Body of pancreas (tissue), 4 donors: ENCODE measurements at regions not wholly inside any gene's neighbourhood (a gene's known extent, or its start where the extent isn't known, plus 50 kb on each side); places are given as distances from the start of the nearest gene placed in this dataset.

Experiments used
- ATAC-seq: fragments of 150-250 bp; one replicate; pipeline ENCODE4 v1.9.1; 2016
- DNase-seq, 4 donors: peaks; one replicate each; pipeline ENCODE4 v3.0.0-alpha.2; 2019
- H3K27ac ChIP-seq, 4 donors: fragments of 200-600 bp; sonication (generic); 1 replicate in 3 of 4; 2 replicates in 1 of 4; pipeline versions ENCODE4 v1.5.1 to v1.6.1; 2016 to 2019; ENCODE audit warnings: mild to moderate bottlenecking in 1 of 4, mixed read lengths in 1 of 4, moderate library complexity in 1 of 4
- H3K27me3 ChIP-seq, 2 donors: fragments of 200-600 bp; sonication (generic); one replicate each; pipeline ENCODE4 v1.6.0; 2016; ENCODE audit warnings: mild to moderate bottlenecking in 1 of 2
- H3K36me3 ChIP-seq, 2 donors: fragments of 200-600 bp; sonication (generic); replicated peaks in 1 of 2; 2 replicates each; pipeline ENCODE4 v1.5.1; 2016; ENCODE audit warnings: low read depth in 2 of 2; ENCODE audit not compliant: insufficient read depth in 1 of 2
- H3K4me1 ChIP-seq: fragments of 200-600 bp; sonication (generic); one replicate; pipeline ENCODE4 v1.6.0; 2016
- H3K4me3 ChIP-seq, 2 donors: fragments of 200-600 bp; sonication (generic); 1 replicate in 1 of 2; 2 replicates in 1 of 2; pipeline ENCODE4 v1.5.1; 2016 to 2019
- H3K9me3 ChIP-seq, 3 donors: fragments of 200-600 bp; sonication (generic); 1 replicate in 2 of 3; 2 replicates in 1 of 3; pipeline ENCODE4 v1.5.1; 2016
- POLR2A ChIP-seq, 3 donors: fragments of 450-650 bp; IDR thresholded peaks; one replicate each; pipeline ENCODE4 v1.6.1; 2016; ENCODE audit warnings: antibody characterized with exemption in 3 of 3, mild to moderate bottlenecking in 2 of 3
- WGBS, 2 donors: methylation state at CpG; one replicate each; pipeline ENCODE4 v1.1.5; 2017; 5-methylcytosine and 5-hydroxymethylcytosine counted together
- intact Hi-C: fragments of 100-400 bp; cut with DNase I; formaldehyde crosslinking; loops from one replicate; pipeline ENCODE4 v1.15.1; 2023
- TF ChIP-seq, protein P1 (sequence below), 7 experiments: fragments of 450-650 bp in 4 of 7; fragments of 200-600 bp in 3 of 7; sonication (generic) in 3 of 7; IDR thresholded peaks; one replicate each; pipeline ENCODE4 v1.5.1; 2016 to 2019; ENCODE audit warnings: antibody characterized with exemption in 7 of 7

DNA sequence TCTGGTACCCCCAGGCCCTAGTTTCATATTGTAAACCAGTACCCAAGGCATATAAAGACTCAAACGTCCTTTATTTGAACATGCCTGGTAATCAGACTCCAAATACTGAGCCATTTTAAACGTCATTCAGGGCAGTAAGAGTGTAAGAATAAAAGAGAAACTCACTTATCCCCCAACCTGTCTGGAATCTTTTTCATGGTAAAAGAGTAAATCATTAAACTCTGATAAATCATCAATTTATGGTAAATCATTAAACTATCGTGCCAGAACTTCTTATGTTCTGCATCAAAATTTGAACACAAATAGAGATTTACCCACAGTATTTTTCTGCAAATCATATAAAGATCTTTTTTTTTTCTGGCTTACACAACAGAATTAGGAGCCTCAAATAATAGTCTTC, 734.3 kb upstream of the POT1 start:
- WGBS, 2 donors = 12 to 22% methylated on average over 3 of the region's 3 CpGs
- Histone ChIP-seq H3K27ac (no peak overlapping the region), H3K9me3 (no peaks in the 10 kb centered on the region), H3K4me3 (no peak overlapping the region), H3K4me1 (peaks cover 23% of the 10 kb centered on the region), H3K36me3 (no peaks in the 10 kb centered on the region), H3K27me3 (no peaks in the 10 kb centered on the region)
- ATAC-seq = no peak
- intact Hi-C loops = no loop called here
- TF ChIP-seq, protein P1, sequence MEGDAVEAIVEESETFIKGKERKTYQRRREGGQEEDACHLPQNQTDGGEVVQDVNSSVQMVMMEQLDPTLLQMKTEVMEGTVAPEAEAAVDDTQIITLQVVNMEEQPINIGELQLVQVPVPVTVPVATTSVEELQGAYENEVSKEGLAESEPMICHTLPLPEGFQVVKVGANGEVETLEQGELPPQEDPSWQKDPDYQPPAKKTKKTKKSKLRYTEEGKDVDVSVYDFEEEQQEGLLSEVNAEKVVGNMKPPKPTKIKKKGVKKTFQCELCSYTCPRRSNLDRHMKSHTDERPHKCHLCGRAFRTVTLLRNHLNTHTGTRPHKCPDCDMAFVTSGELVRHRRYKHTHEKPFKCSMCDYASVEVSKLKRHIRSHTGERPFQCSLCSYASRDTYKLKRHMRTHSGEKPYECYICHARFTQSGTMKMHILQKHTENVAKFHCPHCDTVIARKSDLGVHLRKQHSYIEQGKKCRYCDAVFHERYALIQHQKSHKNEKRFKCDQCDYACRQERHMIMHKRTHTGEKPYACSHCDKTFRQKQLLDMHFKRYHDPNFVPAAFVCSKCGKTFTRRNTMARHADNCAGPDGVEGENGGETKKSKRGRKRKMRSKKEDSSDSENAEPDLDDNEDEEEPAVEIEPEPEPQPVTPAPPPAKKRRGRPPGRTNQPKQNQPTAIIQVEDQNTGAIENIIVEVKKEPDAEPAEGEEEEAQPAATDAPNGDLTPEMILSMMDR (IDR thresholded peaks at IDR 0.05) = no peak
- TF ChIP-seq POLR2A (IDR thresholded peaks at IDR 0.05) = no peak
- no peak for DNase-seq

- H3K4me1 ChIP-seq = peaks cover 23% of the 10 kb centered on the region
- intact Hi-C loops = no loop called here
- H3K27me3 ChIP-seq = no peaks in the 10 kb centered on the region
- 20 to 28% methylated on average over 3 of the region's 3 CpGs for WGBS, 2 donors
- H3K4me3 ChIP-seq = no peak overlapping the region
- DNase-seq (peak; percentile 19 to 63 (median 42)), ATAC-seq (peak; percentile 81)
- H3K9me3 ChIP-seq = no peaks in the 10 kb centered on the region
- H3K27ac ChIP-seq = peak overlapping the region in 1 of 4 donors; percentile 10
- H3K36me3 ChIP-seq = no peaks in the 10 kb centered on the region
- TF ChIP-seq, protein P1 (IDR thresholded peaks at IDR 0.05) = no peak
- TF ChIP-seq POLR2A (IDR thresholded peaks at IDR 0.05) = no peak
Observed at GRCh38 chr7:125661677-125662076, 732.1 kb upstream of the POT1 start.

- ATAC-seq (no peak), DNase-seq (no peak)
- H3K27me3 ChIP-seq = no peaks in the 10 kb centered on the region
- H3K4me3 ChIP-seq = no peak overlapping the region
- peak overlapping the region in 1 of 4 donors; percentile 10 for H3K27ac ChIP-seq
- intact Hi-C loops = no loop called here
- TF ChIP-seq, protein P1 (IDR thresholded peaks at IDR 0.05) = no peak
- no peak for TF ChIP-seq POLR2A (IDR thresholded peaks at IDR 0.05)
- peaks cover 23% of the 10 kb centered on the region for H3K4me1 ChIP-seq
- WGBS, 2 donors = 64 to 75% methylated on average over 3 of the region's 3 CpGs
- no peaks in the 10 kb centered on the region for H3K9me3 ChIP-seq
- H3K36me3 ChIP-seq = no peaks in the 10 kb centered on the region
Observed at GRCh38 chr7:125661006-125661405, 731.4 kb upstream of the POT1 start.

DNA sequence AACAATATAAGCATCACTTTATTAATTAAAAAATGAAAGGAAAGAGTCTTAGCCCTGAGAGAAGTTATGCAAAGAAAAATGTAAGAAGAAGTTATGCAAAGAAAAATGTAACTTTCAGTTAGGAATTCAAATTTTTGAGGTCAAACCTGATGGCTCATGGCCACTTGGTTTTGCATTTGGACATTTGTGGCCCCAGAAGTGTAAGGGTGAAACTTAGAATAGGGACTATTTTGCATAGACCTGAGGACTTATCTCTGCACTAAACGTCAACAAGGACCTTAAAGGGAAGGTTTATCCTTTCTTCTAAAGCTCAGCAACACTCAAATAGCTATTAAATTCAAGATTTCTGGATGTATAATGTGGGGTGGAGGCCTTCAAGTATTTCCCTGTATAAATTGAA, 724.5 kb upstream of the POT1 start:
- no peak for TF ChIP-seq POLR2A (IDR thresholded peaks at IDR 0.05)
- TF ChIP-seq, protein P1 (IDR thresholded peaks at IDR 0.05) = no peak
- 34 to 47% methylated on average over 1 of the region's 1 CpG for whole genome bisulfite sequencing, 2 donors
- no peaks in the 10 kb centered on the region for H3K27me3 ChIP-seq
- ATAC-seq = no peak
- no peak for DNase-seq
- no peak overlapping the region for H3K27ac ChIP-seq
- H3K4me1 ChIP-seq = peaks cover 1% of the 10 kb centered on the region
- H3K9me3 ChIP-seq = no peaks in the 10 kb centered on the region
- no peak overlapping the region for H3K4me3 ChIP-seq
- intact Hi-C loops = no loop called here
- H3K36me3 ChIP-seq = no peaks in the 10 kb centered on the region

DNA sequence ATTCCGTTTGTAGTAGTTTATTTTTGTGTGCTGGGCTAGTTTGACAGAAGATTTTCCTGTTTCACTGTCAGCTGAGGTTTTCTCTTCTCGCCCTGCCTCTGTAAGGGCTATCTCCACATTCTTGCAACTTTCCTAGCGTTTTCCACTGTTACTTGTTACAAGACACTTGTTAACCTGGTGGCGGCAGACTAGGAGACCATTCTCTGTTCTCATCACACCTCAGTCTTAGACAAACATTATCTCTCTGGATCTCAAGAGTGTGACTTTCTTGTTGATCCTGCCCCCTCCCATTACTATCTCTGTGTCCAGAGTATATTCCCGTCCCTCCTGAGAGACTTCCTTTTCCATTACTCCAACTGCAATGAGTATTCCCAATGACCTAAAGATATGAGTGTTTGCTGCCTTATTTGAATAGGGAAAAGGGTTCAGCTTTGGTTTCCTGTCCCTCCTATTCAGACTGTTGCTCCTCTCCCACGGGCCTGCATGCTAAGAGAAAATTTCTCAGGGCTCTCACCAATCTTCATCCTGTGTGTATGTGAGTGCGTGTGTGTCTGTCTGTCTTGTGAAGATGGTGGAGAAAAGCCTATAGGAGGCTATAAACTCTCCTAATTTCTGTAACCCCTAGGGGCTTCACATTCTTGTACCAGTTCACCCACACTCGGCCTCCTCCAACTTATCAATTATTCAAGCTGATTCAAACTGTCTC, 722.4 kb upstream of the POT1 start:
- Histone ChIP-seq H3K9me3 (no peaks in the 10 kb centered on the region), H3K4me1 (peaks cover 12% of the 10 kb centered on the region), H3K27ac (no peak overlapping the region), H3K36me3 (no peaks in the 10 kb centered on the region), H3K4me3 (no peak overlapping the region), H3K27me3 (no peaks in the 10 kb centered on the region)
- TF ChIP-seq, protein P1 (IDR thresholded peaks at IDR 0.05) = no peak
- TF ChIP-seq POLR2A (IDR thresholded peaks at IDR 0.05) = no peak
- ATAC-seq = no peak
- no peak for DNase-seq
- 82 to 85% methylated on average over 8 of the region's 8 CpGs for WGBS, 2 donors
- intact Hi-C loops = no loop called here
